ENCODE measurements at regions not wholly inside any gene's neighbourhood (a gene's known extent, or its start where the extent isn't known, plus 50 kb on each side); places are given as distances from the start of the nearest gene placed in this dataset.

DNA sequence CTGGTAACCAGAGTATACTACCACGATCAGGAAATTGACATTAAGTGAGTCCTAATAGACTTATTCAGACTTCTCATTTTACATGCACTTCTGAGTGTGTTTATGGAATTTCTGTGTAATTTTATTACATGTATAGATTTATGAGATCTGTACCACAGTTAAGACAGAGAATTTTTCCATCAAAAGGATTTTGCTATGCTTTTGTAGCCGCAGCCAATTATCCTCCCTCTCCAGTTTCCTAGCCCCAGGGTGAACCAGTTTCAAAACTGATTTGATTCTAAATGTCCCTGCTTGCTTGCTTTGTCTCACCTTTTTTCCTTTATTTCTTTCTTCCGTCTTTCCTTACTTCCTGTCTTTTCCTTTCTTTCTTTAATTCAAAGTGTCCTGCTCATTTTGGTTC lies 661.2 kb upstream of the BCHE start:
- H3K36me3 Mint-ChIP-seq: no peaks in the 10 kb centered on the region
- H3K27ac Mint-ChIP-seq: no peak overlapping the region

DNA sequence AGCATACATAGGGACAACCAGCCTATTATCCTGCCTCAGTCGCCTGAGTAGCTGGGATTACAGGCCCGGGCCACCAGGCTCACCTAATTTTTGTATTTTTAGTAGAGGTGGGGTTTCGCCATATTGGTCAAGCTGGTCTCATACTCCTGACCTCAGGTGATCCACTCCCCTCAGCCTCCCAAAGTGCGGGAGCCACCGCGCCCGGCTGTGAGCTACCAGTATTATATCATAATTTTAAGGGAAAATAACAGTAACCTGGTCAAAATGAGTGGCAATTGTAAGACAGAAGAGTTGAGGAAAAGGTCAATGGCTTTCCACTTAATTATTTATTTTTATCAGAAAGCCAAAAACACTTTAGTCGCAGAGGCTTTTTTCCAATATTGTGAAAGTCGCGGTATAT lies 652.6 kb upstream of the BCHE start:
- no peaks in the 10 kb centered on the region for H3K4me1 ChIP-seq
- H2AFZ ChIP-seq (replicated peaks): no peak overlapping the region
- H3K9ac ChIP-seq: no peak overlapping the region
- H3K27me3 Mint-ChIP-seq (ENCODE audit: insufficient read depth, low read depth): no peaks in the 10 kb centered on the region
- no peaks in the 10 kb centered on the region for H3K27me3 ChIP-seq
- no peak for DNase-seq (ENCODE audit: low spot score)
- no peak overlapping the region for H3K4me2 ChIP-seq
- TF ChIP-seq, protein P1, sequence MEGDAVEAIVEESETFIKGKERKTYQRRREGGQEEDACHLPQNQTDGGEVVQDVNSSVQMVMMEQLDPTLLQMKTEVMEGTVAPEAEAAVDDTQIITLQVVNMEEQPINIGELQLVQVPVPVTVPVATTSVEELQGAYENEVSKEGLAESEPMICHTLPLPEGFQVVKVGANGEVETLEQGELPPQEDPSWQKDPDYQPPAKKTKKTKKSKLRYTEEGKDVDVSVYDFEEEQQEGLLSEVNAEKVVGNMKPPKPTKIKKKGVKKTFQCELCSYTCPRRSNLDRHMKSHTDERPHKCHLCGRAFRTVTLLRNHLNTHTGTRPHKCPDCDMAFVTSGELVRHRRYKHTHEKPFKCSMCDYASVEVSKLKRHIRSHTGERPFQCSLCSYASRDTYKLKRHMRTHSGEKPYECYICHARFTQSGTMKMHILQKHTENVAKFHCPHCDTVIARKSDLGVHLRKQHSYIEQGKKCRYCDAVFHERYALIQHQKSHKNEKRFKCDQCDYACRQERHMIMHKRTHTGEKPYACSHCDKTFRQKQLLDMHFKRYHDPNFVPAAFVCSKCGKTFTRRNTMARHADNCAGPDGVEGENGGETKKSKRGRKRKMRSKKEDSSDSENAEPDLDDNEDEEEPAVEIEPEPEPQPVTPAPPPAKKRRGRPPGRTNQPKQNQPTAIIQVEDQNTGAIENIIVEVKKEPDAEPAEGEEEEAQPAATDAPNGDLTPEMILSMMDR (IDR thresholded peaks at IDR 0.05): no peak
- TF ChIP-seq EZH2phosphoT487 (IDR thresholded peaks at IDR 0.05) (no peak), EZH2 (IDR thresholded peaks at IDR 0.05) (no peak)
- H3K27ac ChIP-seq: no peak overlapping the region
- no peaks in the 10 kb centered on the region for H3K4me1 Mint-ChIP-seq
- no peak overlapping the region for H3K4me3 Mint-ChIP-seq
- H3F3A ChIP-seq (ENCODE audit: low read depth): no peaks in the 10 kb centered on the region
- no peak overlapping the region for H3K27ac Mint-ChIP-seq
- H4K20me1 ChIP-seq (ENCODE audit: low read depth): no peaks in the 10 kb centered on the region
- no peaks in the 10 kb centered on the region for H3K9me3 Mint-ChIP-seq
- no peak overlapping the region for H3K4me3 ChIP-seq
- no peaks in the 10 kb centered on the region for H3K79me2 ChIP-seq (ENCODE audit: low read depth)
- no peaks in the 10 kb centered on the region for H3K36me3 Mint-ChIP-seq
- H3K9me3 ChIP-seq (ENCODE audit: low read depth): no peaks in the 10 kb centered on the region
- H3K36me3 ChIP-seq: no peaks in the 10 kb centered on the region

More for the DNA sequence above, 661.2 kb upstream of the BCHE start:
- no peaks in the 10 kb centered on the region for H3K36me3 ChIP-seq
- H3K27me3 ChIP-seq: no peaks in the 10 kb centered on the region
- H3K9me3 ChIP-seq (ENCODE audit: low read depth): no peaks in the 10 kb centered on the region
- no peaks in the 10 kb centered on the region for H3K4me1 ChIP-seq
- H4K20me1 ChIP-seq (ENCODE audit: low read depth): no peaks in the 10 kb centered on the region
- no peak overlapping the region for H3K4me3 ChIP-seq
- TF ChIP-seq EZH2 (IDR thresholded peaks at IDR 0.05) (no peak), EZH2phosphoT487 (IDR thresholded peaks at IDR 0.05) (no peak)
- TF ChIP-seq, protein P1 (IDR thresholded peaks at IDR 0.05): no peak
- no peak overlapping the region for H3K9ac ChIP-seq
- no peak overlapping the region for H3K4me2 ChIP-seq
- Mint-ChIP-seq H3K4me1 (no peaks in the 10 kb centered on the region), H3K4me3 (no peak overlapping the region), H3K27me3 (ENCODE audit: insufficient read depth, low read depth) (no peaks in the 10 kb centered on the region), H3K9me3 (no peaks in the 10 kb centered on the region)
- no peak overlapping the region for H3K27ac ChIP-seq
- no peak overlapping the region for H2AFZ ChIP-seq (replicated peaks)
- H3F3A ChIP-seq (ENCODE audit: low read depth): no peaks in the 10 kb centered on the region
- H3K79me2 ChIP-seq (ENCODE audit: low read depth): no peaks in the 10 kb centered on the region
- no peak for DNase-seq (ENCODE audit: low spot score)

DNA sequence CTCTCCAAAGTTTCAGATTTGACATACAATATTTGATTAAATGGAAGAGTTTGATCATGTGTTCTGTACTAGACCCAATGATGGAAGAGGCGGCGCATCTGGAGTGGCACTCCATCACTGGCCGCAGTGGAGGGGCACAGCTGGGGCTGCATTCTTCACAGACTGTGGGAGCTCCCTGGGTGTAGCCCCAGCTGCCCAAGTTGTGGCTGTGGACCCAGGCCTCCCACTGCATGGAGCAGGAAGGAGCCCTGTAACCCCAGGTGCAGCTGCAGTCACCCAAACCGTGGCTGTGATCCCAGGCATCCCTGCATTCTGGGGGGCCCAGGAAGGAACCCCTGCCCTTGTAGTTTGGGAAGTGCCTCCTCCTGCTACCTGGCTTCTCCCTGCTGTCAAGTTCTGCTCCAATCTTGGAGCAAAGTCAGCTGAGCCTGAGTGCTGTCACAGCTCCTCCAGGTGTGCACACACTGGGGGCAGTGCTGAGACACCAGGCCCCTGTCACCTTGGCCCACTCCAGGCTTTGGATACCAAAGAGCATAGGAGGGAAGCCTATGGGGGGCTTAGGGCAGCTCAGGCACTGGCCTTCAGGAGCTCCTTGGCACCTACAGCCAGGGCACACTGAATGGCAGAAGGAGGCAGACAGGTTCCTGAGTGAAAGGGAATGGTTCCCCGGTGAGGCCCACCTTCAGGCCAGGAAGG lies 651.9 kb upstream of the BCHE start:
- H2AFZ ChIP-seq (replicated peaks): no peak overlapping the region
- no peaks in the 10 kb centered on the region for H3K4me1 ChIP-seq
- no peak for DNase-seq (ENCODE audit: low spot score)
- H3K4me2 ChIP-seq: no peak overlapping the region
- no peaks in the 10 kb centered on the region for H3K79me2 ChIP-seq (ENCODE audit: low read depth)
- H3K9ac ChIP-seq: no peak overlapping the region
- Mint-ChIP-seq H3K9me3 (no peaks in the 10 kb centered on the region), H3K36me3 (no peaks in the 10 kb centered on the region), H3K27me3 (ENCODE audit: insufficient read depth, low read depth) (no peaks in the 10 kb centered on the region), H3K4me3 (no peak overlapping the region), H3K4me1 (no peaks in the 10 kb centered on the region), H3K27ac (no peak overlapping the region)
- no peaks in the 10 kb centered on the region for H3K9me3 ChIP-seq (ENCODE audit: low read depth)
- no peaks in the 10 kb centered on the region for H3F3A ChIP-seq (ENCODE audit: low read depth)
- H3K4me3 ChIP-seq: no peak overlapping the region
- H3K27me3 ChIP-seq: no peaks in the 10 kb centered on the region
- TF ChIP-seq EZH2 (IDR thresholded peaks at IDR 0.05) (no peak), EZH2phosphoT487 (IDR thresholded peaks at IDR 0.05) (no peak)
- TF ChIP-seq, protein P1 (IDR thresholded peaks at IDR 0.05): no peak
- no peak overlapping the region for H3K27ac ChIP-seq
- H4K20me1 ChIP-seq (ENCODE audit: low read depth): no peaks in the 10 kb centered on the region
- no peaks in the 10 kb centered on the region for H3K36me3 ChIP-seq
